ENCODE measurements at regions not wholly inside any gene's neighbourhood (a gene's known extent, or its start where the extent isn't known, plus 50 kb on each side); places are given as distances from the start of the nearest gene placed in this dataset.

DNA sequence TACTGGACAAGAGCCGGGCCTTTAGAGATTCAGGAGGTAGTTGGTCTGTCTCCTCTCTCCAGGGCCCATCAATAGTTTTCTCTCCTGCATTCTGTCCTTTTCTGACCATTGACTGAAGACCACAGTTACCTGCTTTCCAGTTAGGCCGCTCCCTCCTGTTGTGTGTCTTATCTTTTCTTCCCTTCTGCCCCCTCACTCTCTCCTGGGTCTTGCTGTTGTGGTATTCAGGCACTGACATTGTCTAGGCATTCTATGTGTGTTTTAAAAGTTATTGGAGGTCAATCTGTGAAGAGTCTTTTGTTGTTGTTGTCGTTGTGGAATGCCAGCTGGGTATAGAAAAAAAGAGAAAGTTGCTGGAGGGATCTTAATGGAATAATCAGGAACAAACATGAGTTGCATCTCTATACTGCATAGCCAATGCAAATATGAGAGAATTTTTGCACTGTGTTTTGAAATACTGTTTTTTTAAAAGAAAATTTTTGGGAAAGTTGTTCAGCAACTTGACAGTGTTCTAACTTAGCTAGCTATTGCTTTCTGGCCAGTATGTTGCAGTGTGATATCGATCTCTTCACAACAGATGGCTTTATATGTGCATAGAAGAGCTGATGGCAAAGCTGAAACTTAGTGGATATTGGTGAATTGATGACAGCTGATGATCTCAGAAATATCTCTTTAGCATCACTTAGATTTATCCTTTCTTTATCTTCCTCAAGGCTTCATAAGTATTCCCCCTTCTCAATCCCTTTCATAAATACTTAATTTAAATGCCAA lies 240.7 kb downstream of the C4orf33 start:
- TF ChIP-seq EZH2 (IDR thresholded peaks at IDR 0.05; ENCODE audit: insufficient read depth, poor library complexity, severe bottlenecking) (no peak), EZH2phosphoT487 (IDR thresholded peaks at IDR 0.05; ENCODE audit: insufficient read depth, low read depth) (no peak)

Measured in GM23248 (cell line).